ENCODE measurements at regions not wholly inside any gene's neighbourhood (a gene's known extent, or its start where the extent isn't known, plus 50 kb on each side); places are given as distances from the start of the nearest gene placed in this dataset.

DNA sequence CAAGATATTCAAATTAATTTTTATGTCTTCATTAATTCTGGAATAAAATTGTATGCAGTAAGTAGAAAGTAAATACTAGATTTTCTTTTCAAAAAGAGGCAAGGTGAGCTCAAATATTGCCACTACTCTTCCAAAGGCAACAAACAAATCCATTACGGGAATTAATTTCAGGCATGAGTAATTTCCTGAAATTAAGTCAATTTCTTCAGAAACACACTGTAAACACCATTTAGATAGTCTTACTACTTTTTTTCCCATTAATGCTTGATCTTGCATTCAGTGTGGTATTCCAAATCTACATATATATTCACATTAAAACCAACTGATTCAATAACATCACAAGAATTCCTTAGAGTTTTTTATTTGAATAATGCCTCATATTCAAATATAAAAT lies 1274.0 kb upstream of the CRIM1 start (continued):
- TF ChIP-seq, protein P1, sequence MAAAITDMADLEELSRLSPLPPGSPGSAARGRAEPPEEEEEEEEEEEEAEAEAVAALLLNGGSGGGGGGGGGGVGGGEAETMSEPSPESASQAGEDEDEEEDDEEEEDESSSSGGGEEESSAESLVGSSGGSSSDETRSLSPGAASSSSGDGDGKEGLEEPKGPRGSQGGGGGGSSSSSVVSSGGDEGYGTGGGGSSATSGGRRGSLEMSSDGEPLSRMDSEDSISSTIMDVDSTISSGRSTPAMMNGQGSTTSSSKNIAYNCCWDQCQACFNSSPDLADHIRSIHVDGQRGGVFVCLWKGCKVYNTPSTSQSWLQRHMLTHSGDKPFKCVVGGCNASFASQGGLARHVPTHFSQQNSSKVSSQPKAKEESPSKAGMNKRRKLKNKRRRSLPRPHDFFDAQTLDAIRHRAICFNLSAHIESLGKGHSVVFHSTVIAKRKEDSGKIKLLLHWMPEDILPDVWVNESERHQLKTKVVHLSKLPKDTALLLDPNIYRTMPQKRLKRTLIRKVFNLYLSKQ (tag by site-specific recombination; IDR thresholded peaks at IDR 0.05; ENCODE audit: borderline replicate concordance) = no peak

GRCh38 chr2:35081001-35081621 lies 1274.5 kb upstream of the CRIM1 start:
- no peak overlapping the region for H3K4me3 ChIP-seq (ENCODE audit: low read depth, low read length)
- H3K9me3 ChIP-seq (ENCODE audit: control insufficient read depth, insufficient read depth, low read depth, low read length) = no peaks in the 10 kb centered on the region
- TF ChIP-seq ZNF416 (tag by site-specific recombination; IDR thresholded peaks at IDR 0.05) = no peak
- ChIA-PET POLR2A (no interaction called here), CTCF (interaction anchor here (0.6 to 1.2 kb wide), 2 partner anchors 55 to 117 kb away, joined by 3 read pairs; no protein-coding TSS in a partner anchor)
- no peaks in the 10 kb centered on the region for H3K4me1 ChIP-seq (ENCODE audit: control insufficient read depth, insufficient read depth, low read length)
- H3K27ac ChIP-seq (ENCODE audit: extremely low read depth, low read depth, low read length) = no peak overlapping the region
- H3K36me3 ChIP-seq (ENCODE audit: control insufficient read depth in 2 of 2, insufficient read depth in 1 of 2, low read length in 2 of 2) = no peaks in the 10 kb centered on the region

GRCh38 chr2:35080231-35080910 lies 1275.2 kb upstream of the CRIM1 start:
- Histone ChIP-seq H3K4me1 (ENCODE audit: control insufficient read depth, insufficient read depth, low read length) (no peaks in the 10 kb centered on the region), H3K36me3 (ENCODE audit: control insufficient read depth in 2 of 2, insufficient read depth in 1 of 2, low read length in 2 of 2) (no peaks in the 10 kb centered on the region), H3K27ac (ENCODE audit: extremely low read depth, low read depth, low read length) (no peak overlapping the region), H3K4me3 (ENCODE audit: low read depth, low read length) (no peak overlapping the region), H3K9me3 (ENCODE audit: control insufficient read depth, insufficient read depth, low read depth, low read length) (no peaks in the 10 kb centered on the region)
- no peak for TF ChIP-seq PRDM10 (tag by site-specific recombination; IDR thresholded peaks at IDR 0.05)
- TF ChIP-seq ZNF670 (tag by site-specific recombination; IDR thresholded peaks at IDR 0.05; ENCODE audit: low read depth) = no peak
- TF ChIP-seq ZNF664 (tag by site-specific recombination; IDR thresholded peaks at IDR 0.05) = no peak
- no peak for TF ChIP-seq TSHZ1 (tag by site-specific recombination; IDR thresholded peaks at IDR 0.05; ENCODE audit: borderline replicate concordance)
- TF ChIP-seq ZNF777 (tag by site-specific recombination; IDR thresholded peaks at IDR 0.05; ENCODE audit: borderline replicate concordance) = no peak
- TF ChIP-seq, protein P1 (tag by site-specific recombination; IDR thresholded peaks at IDR 0.05; ENCODE audit: borderline replicate concordance) = no peak
- no peak for TF ChIP-seq ZNF223 (tag by site-specific recombination; IDR thresholded peaks at IDR 0.05)
- TF ChIP-seq ZNF311 (tag by site-specific recombination; IDR thresholded peaks at IDR 0.05; ENCODE audit: borderline replicate concordance) = no peak
- TF ChIP-seq YY1 (tag by site-specific recombination; IDR thresholded peaks at IDR 0.05) = no peak
- no peak for TF ChIP-seq KLF7 (tag by site-specific recombination; IDR thresholded peaks at IDR 0.05; ENCODE audit: borderline replicate concordance)
- no peak for TF ChIP-seq GLIS1 (tag by site-specific recombination; IDR thresholded peaks at IDR 0.05)
- no peak for TF ChIP-seq REPIN1 (tag by site-specific recombination; IDR thresholded peaks at IDR 0.05; ENCODE audit: low read depth)
- no peak for TF ChIP-seq ZNF776 (tag by site-specific recombination; IDR thresholded peaks at IDR 0.05; ENCODE audit: borderline replicate concordance)
- TF ChIP-seq, protein P2, sequence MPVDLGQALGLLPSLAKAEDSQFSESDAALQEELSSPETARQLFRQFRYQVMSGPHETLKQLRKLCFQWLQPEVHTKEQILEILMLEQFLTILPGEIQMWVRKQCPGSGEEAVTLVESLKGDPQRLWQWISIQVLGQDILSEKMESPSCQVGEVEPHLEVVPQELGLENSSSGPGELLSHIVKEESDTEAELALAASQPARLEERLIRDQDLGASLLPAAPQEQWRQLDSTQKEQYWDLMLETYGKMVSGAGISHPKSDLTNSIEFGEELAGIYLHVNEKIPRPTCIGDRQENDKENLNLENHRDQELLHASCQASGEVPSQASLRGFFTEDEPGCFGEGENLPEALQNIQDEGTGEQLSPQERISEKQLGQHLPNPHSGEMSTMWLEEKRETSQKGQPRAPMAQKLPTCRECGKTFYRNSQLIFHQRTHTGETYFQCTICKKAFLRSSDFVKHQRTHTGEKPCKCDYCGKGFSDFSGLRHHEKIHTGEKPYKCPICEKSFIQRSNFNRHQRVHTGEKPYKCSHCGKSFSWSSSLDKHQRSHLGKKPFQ (tag by site-specific recombination; IDR thresholded peaks at IDR 0.05) = no peak
- no peak for TF ChIP-seq ZNF366 (tag by site-specific recombination; conservative IDR thresholded peaks at IDR 0.05)
- TF ChIP-seq TCF7L2 (IDR thresholded peaks at IDR 0.05; ENCODE audit: borderline replicate concordance, low read depth, low read length) = no peak
- CTCF ChIA-PET = no interaction called here
- POLR2A ChIA-PET = no interaction called here

Data from HEK293 (cell line).